T-helper 2 cell treated with Interferon-gamma antibody and Interleukin-4, amounts not matched to agents 100 ng/mL and 5 ng/mL, for 36 hours (primary cell): ENCODE measurements at regions not wholly inside any gene's neighbourhood (a gene's known extent, or its start where the extent isn't known, plus 50 kb on each side); places are given as distances from the start of the nearest gene placed in this dataset.

Source experiments
- intact Hi-C: fragments of 100-400 bp; cut with micrococcal nuclease; formaldehyde crosslinking; loops from one replicate; pipeline ENCODE4 v1.15.1; 2023

- intact Hi-C loops, result no loop called here
Observed at GRCh38 chr20:57948180-57948955, 238.6 kb upstream of the PMEPA1 start.

GRCh38 chr20:57947421-57948179 lies 237.8 kb upstream of the PMEPA1 start:
- intact Hi-C loops, result no loop called here

- intact Hi-C loops, result no loop called here
Observed at GRCh38 chr20:57946559-57947315, 236.9 kb upstream of the PMEPA1 start.

GRCh38 chr20:57944988-57945387 lies 235.2 kb upstream of the PMEPA1 start:
- intact Hi-C loops, result no loop called here

- intact Hi-C loops, result no loop called here
Observed at GRCh38 chr20:57943950-57944349, 234.1 kb upstream of the PMEPA1 start.

GRCh38 chr20:57943291-57943690 lies 233.5 kb upstream of the PMEPA1 start:
- intact Hi-C loops, result no loop called here

GRCh38 chr20:57941604-57942381 lies 232.0 kb upstream of the PMEPA1 start:
- intact Hi-C loops, result no loop called here

- intact Hi-C loops, result no loop called here
Observed at GRCh38 chr20:57940868-57941522, 231.2 kb upstream of the PMEPA1 start.

- intact Hi-C loops, result no loop called here
Observed at GRCh38 chr20:57940376-57940775, 230.6 kb upstream of the PMEPA1 start.

- intact Hi-C loops, result no loop called here
Observed at GRCh38 chr20:57939499-57939898, 229.7 kb upstream of the PMEPA1 start.

GRCh38 chr20:57938158-57939108 lies 228.6 kb upstream of the PMEPA1 start:
- intact Hi-C loops, result no loop called here

- intact Hi-C loops, result no loop called here
Observed at GRCh38 chr20:57936636-57937385, 227.0 kb upstream of the PMEPA1 start.

- intact Hi-C loops, result no loop called here
Observed at GRCh38 chr20:57934913-57935312, 225.1 kb upstream of the PMEPA1 start.

GRCh38 chr20:57934007-57934805 lies 224.4 kb upstream of the PMEPA1 start:
- intact Hi-C loops, result no loop called here

- intact Hi-C loops, result no loop called here
Observed at GRCh38 chr20:57932227-57932864, 222.5 kb upstream of the PMEPA1 start.

GRCh38 chr20:57930351-57930750 lies 220.5 kb upstream of the PMEPA1 start:
- intact Hi-C loops, result no loop called here

GRCh38 chr20:57928181-57928967 lies 218.6 kb upstream of the PMEPA1 start:
- intact Hi-C loops, result no loop called here
